A204.1 (cell line): ENCODE measurements at regions not wholly inside any gene's neighbourhood (a gene's known extent, or its start where the extent isn't known, plus 50 kb on each side); places are given as distances from the start of the nearest gene placed in this dataset.

Experiments used
- FAIRE-seq: peaks from 2 replicates; lab custom pipeline; 2012; peaks lifted over from hg19 to GRCh38; lab: Jason Lieb, UNC

DNA sequence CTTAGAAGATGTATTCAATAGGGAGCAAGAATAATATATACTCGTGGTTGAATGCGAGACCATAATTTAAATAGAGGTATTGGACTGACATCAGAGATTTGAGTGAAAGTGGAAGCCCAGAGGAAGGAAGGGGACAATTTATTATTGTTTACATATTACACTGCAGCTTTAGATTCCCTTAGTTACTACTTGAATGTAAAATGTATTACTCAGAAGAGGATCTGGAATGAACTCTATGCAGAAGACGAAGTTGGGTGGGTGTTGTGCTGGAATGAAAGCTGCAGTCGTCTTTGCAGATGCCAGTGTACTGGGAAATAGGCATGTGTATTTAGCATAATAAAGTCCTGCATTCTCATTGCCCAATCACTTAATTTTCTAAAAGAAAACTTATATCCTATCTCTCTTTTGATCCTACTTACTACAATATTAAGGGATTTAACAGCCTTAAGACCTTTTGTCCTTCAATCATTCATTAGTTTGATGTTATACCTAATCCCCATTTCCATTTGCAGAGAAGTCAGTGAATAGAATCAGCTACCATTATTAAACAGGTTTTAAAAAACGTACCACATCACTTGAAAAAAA lies 570.7 kb upstream of the WWC1 start:
- no peak for FAIRE-seq

DNA sequence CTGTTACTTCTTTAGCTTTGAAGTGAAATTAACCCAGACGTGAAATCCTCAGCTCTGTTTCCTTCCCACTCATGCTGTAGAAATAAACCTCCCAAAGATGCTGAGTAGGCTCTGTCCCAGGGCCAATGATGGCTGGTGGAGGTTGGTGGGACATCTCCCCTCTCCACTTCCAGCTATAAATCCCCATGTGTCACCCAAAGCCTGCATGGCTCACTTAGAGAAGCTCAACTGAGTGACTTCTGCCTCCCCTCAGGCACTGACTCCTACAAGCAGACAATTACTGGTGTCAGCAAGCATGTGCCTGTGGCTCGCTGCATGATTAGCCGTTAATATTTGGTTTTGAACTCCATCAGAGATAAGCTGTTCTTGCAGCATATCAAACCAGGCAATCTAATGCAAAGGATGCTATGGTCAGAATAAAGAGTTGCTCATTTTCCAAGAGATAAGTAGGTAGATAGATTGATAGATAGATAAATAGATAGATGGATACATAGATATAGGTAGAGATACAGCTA lies 569.5 kb upstream of the WWC1 start:
- FAIRE-seq: no peak

DNA sequence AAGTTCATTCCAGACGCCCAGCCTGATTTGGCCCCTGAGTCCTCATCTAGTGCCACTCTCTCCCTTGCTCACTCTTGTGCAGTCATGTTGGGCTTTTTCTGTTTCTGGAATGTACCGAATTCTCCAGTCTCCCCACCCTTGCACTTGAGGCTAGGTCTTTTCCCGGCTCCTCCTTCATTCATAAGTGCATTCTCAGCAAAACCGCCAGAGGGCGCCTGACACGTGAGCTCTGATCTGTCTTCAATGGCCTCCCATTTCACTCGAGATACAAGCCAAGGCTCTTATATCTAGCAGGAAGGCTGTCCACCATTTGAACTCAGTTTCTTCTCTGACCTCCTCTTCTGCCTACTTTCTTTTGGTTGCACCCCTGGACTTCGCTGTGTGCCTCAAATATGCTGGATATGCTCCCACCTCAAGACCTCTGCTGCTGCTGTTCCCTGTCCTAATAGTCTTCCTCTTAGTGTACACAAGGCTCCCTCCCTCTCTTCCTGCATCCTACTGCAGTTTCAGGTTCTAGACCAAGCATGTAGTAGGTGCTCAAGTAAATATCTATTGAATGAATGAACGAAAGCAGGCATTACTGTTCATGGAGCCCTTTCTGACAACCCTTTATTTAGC lies 568.1 kb upstream of the WWC1 start:
- no peak for FAIRE-seq

DNA sequence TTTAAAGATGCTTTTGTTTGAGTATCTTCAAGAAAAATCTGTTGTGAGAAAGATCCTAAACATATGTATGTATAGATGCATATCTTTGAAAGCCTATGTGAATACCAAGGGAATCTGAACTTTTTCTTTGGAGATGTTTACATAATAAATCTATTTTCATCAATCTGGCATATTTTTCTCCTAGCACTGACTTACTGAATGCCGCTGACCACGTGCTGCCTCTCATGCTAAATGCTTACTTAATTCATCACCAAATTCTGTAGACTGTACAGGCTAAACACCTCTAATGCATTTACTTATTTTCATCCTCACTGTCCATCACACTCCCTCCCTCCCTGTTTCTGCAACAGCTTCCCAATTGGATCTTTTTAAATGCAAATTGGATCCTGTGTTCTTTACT lies 566.2 kb upstream of the WWC1 start:
- FAIRE-seq: no peak

DNA sequence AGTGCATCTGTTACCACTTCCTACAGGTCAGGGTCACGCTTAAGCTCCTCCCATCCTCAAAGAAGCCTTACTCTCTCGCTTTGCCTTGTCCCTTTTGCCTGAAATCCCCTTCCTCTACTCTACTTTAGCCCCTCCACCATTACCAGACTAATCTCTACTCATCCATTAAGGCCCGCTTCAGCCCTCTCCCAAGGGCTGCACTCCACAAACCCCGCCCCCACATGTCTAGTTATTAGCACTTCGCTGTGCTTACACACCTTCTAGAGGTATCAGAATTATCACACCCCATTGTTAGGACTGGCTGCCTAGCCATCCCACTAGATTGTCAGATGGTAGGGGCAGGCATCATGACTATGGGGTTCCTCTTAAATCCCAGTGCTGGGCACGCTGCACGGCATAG lies 565.7 kb upstream of the WWC1 start:
- FAIRE-seq: no peak

DNA sequence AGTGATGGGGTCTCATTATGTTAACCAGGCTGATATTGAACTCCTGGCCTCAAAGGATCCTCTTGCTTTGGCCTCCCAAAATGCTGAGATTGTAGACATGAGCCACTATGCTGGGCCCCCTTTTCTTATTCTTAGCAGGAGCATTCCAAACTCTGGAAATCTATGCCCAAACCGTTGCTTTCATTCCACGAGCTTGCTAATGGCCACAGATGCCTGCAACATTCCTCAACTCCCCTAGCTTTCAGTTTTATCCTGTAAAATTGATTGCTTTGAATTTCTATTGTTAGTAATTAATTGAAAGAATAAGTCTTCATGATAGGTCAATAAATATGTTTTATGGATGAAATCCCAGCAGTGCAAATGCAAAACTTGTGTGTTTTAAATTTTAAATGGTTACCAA lies 564.8 kb upstream of the WWC1 start:
- no peak for FAIRE-seq

DNA sequence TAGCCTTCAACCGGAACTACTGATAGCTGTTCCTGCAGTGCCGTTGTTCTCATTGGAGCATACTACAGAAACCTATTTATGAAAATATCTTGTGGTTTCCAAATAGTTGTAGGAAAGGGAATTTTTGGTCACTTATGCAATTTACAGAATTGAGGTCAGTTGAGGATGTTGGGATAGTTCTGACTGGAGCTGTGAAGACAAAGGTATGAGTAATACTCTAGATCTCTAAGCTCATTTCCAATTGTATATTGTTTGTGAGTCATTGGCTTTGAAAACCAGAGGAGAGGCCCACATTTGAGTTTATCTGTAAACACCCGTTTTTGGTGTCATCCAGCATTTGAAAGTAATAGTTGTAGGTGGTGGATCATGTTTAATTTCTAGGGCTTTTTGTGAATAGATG lies 561.3 kb upstream of the WWC1 start:
- no peak for FAIRE-seq

DNA sequence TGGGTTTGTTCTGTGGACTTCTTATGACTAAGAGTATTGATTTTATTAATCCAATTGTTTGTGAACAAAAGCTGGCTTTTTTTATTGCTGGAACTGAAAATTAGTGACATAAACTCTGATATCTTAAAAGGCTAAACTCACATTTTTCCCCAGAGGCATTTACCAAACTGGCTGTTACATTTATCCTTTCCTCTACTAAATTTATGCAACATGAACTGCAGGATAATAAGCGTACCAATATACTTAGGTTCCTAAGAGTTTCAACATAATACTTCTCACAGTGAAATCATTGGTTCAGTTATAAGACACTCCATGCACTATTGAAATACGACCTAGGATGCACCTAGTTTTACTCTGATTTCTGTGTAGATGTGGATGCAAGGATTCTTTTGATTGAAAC lies 560.8 kb upstream of the WWC1 start:
- no peak for FAIRE-seq

GRCh38 chr5:167731951-167732350 lies 559.5 kb upstream of the WWC1 start:
- no peak for FAIRE-seq

DNA sequence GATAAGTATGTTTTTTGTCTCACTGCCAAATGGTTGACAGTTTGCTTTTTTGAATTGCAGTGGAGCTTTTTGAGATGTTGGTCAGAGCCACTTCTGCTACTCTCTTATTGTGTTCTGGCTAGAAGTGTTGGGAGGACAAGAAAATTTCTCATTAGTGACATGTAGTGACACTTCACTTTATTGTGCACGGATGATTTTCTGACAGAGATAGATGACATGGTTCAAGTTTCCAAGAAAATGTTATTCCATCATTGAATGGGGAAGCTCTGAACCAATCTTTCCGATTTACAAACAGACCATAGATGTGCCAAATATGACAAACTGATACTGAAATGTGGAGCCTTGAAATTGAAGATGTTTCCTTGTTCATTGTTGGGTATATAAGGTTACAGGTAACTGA lies 558.9 kb upstream of the WWC1 start:
- no peak for FAIRE-seq

DNA sequence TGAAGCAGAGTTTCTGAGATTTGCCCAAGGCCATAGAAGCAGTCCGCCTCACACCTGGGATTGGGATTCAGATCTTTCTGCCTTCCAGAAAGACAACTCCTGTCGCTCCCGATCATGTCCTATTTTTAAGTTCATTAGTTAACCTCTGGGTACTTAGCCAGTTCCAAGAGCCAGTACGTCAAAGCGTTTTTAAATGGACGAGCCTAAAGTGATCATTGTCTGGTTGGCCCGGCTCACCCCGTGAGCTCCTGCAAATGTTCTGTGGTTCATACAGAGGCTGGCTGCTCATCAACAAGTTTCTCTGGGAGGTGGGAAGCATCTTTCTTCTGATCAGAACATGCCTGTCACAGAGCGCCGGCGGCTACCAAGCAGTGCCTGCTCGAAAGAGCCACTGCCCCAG lies 554.5 kb upstream of the WWC1 start:
- no peak for FAIRE-seq

- FAIRE-seq: no peak
Observed at GRCh38 chr5:167743695-167744464, 547.6 kb upstream of the WWC1 start.

- no peak for FAIRE-seq
Observed at GRCh38 chr5:167745868-167746267, 545.6 kb upstream of the WWC1 start.

- no peak for FAIRE-seq
Observed at GRCh38 chr5:167750586-167750985, 540.9 kb upstream of the WWC1 start.

GRCh38 chr5:167752936-167753335 lies 538.5 kb upstream of the WWC1 start:
- FAIRE-seq: no peak

- no peak for FAIRE-seq
Observed at GRCh38 chr5:167753725-167754490, 537.5 kb upstream of the WWC1 start.

DNA sequence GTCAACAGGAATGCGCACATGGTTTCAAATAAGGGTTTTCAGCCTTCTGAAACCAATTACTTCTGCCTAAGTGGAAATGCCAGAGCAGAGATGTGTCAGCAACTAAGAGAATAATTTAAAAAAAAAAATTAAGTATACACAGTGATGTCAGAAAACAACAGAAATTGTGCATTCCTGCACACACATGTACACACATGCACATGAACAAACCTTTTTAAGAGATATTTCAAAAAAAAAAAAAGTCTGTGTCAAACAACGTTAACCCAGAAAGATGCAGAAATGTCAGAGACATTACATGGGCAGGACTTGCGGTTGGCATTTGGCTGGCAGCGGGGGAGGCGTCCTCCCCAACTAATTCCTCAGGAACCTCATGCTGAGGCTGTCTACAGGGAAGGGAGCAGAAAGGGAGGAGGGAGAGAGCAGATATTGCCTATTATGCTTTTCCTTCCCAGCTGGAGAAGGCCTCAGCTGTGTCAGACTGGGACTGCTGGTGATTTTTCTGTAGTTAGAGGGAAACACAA lies 536.9 kb upstream of the WWC1 start:
- no peak for FAIRE-seq

GRCh38 chr5:167755420-167755819 lies 536.0 kb upstream of the WWC1 start:
- FAIRE-seq: no peak

DNA sequence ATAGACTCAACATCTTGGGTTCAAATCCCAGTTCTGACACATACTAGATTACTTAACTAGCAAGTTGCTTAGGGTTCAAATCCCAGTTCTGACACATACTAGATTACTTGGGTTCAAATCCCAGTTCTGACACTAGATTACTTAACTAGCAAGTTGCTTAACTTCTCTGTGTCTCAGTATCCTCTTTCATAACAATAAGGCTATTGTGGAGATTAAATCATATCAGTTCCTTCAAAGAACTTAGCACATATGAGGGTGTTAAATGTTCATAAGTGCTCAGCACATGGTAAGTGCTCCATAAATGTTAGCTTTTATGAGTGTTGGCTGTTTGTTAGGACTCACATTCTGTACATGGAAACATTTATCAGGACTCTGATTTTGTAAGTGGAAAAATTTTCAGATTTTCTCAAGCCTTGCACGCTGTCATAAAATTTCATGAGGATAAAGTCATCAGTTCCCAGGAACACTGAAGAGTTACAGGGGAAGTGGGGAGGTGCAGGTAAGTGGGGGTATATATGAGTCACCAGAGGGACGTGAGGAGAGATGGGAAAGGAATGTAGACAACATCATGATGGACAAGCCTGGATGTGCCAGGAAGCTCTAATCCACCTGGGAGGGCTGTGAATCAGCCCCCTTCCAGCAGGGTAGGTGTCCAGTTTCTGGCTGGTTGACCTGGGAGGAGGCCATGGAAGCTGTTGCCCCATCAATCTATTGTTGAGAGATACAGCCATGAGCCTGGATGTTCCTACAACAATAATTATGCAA lies 532.2 kb upstream of the WWC1 start:
- FAIRE-seq: no peak

GRCh38 chr5:167763772-167764171 lies 527.7 kb upstream of the WWC1 start:
- no peak for FAIRE-seq

GRCh38 chr5:167764641-167765289 lies 526.7 kb upstream of the WWC1 start:
- FAIRE-seq: no peak
